GM21619 (cell line): ENCODE measurements at regions not wholly inside any gene's neighbourhood (a gene's known extent, or its start where the extent isn't known, plus 50 kb on each side); places are given as distances from the start of the nearest gene placed in this dataset.
A peak's percentile ranks its signal among the peaks of the same experiment; 100 is the strongest.

Experiments used
- ATAC-seq: cut with Tn5 transposase; IDR thresholded peaks from one replicate; pipeline ENCODE4 v1.9.1; 2021; ENCODE audit not compliant: unreplicated experiment

DNA sequence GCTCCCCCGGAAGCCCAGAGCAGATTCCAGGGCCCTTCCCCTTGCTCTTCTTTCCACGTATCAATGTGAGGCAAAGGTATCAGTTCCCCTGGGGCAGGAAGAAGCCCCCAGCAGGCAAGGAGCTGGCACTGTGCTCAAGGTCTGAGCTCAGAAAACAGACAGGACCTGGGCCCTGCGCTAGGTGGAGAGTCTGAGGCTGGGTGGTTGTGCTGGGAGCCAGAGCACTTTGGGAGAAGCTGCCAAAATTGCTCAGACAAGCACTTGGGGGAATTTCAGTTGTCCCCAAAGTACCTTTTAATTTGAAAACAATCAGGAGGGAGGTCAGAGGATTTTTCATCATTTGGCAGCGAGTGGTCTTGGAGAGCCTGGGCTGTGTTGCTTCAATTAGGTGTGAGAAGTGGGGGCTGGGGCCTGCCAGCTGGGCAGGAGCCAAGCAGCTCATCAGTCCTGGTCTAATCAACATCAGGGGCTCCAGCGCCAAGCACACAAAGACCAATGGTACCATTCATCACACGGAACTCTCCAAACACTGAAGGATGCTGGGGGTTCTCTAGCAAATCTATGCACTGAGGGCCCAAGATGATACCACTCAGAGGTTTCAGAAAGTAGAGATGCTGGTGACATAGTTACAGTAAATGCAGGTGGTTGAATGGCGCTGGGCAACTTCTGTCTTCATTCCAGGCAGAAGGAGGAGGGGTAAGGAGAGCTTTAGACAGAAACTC is 176.5 kb downstream of the SNX18 start:
- no peak for ATAC-seq

GRCh38 chr5:54692631-54693030 is 175.1 kb downstream of the SNX18 start:
- ATAC-seq: no peak

- no peak for ATAC-seq
Observed at GRCh38 chr5:54691656-54692055, 174.1 kb downstream of the SNX18 start.

GRCh38 chr5:54689411-54690251 is 172.1 kb downstream of the SNX18 start:
- no peak for ATAC-seq

DNA sequence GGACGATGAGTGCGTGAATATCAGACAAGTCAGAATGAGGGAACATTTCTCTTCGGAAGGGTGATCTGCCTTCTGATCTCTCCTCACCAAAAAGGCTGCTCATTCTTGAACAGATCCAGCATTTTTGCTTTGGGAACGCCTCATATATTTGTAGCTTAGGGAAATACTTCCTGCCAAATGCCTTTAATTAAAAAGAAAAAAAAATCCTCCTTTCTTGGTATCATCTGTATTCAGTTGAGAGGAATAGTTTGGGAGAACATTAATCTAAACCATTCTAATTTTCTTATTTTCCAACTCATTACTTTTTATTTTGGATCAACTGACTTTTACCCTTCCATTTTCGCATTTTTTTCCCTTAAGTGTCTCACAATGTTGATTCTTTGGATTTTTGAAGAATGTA is 163.4 kb downstream of the SNX18 start:
- no peak for ATAC-seq

GRCh38 chr5:54679686-54680085 is 162.1 kb downstream of the SNX18 start:
- ATAC-seq: no peak

- ATAC-seq: no peak
Observed at GRCh38 chr5:54678737-54679136, 161.2 kb downstream of the SNX18 start.

DNA sequence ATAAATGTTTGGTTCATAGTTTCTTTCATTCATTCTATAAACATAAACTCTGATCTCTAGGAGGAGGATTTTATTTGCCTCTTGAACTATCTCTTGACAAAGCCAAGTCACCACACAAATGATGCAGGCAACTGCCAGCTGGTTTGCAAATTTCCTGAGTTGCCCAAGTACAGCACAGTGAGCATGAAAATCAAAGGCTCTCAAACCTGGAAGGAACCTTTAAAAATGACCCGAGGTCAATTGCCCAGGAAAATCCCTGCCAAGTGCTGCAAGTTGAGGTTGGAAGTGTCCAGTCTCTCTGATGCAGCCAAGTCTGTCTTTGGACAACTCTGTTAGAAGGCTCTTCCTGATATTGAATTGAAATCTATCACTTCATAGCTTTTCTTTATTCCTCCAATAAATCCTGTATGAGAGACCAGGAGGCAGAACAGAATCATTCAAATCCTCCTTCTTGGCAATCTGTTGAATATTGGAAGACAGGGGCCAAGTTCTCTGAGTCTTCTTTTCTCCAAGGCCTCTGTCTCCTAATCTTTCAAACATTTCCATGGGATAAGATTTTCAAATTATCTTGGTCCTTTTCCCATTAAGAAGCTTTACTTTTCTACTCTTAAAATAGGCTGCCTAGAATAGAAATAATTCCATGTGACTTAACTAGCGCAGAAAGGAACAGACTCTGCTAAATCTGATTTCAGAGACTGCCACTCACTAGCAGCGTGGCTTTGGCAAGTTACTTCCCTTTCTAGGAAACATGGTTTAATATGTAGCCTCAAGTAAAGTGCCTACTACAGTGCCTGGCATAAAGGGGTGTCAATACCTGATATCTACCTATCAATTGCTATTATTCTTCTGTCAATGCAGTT is 159.2 kb downstream of the SNX18 start:
- no peak for ATAC-seq

GRCh38 chr5:54673523-54674225 is 156.1 kb downstream of the SNX18 start:
- ATAC-seq: peak; percentile 80

GRCh38 chr5:54672871-54673270 is 155.3 kb downstream of the SNX18 start:
- ATAC-seq: no peak

- ATAC-seq: no peak
Observed at GRCh38 chr5:54671681-54672080, 154.1 kb downstream of the SNX18 start.

GRCh38 chr5:54671111-54671531 is 153.6 kb downstream of the SNX18 start:
- ATAC-seq: no peak

DNA sequence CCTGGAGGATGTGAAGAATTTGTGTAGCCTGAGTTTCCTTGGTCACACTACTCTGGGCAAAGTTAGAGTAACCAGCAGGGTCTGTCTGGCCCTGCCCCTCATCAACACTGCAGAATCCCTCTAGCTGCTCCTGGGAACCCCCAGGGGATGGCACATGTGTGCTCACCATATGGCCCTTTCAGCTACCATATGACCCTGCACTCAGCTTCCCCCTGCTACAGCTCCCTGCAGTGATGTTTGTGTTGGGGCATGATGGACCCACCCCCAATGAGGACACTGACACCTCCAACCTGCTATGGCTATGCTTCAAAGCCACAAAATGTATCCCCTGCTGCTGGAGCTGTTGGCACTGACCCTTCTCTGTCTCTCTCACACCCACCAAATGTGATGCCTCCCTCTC is 152.7 kb downstream of the SNX18 start:
- no peak for ATAC-seq

DNA sequence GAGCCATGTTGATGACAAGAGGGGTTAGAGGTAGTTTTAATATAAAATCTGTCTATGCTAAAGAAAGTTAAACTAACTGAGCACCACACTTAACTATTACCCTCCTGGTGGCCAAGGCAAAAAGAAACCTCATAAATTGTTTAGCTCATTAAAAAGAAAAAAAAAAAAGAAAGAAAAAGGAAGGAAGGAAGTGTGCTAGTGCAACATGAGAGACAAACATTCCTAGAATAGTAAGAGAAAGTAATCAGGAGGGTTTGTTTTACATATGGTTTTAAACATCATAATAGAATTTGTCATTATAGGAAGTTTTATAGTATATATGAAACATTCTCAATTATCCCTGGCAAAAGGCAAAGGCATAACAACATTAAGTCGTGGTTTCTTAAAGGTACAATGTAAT is 152.3 kb downstream of the SNX18 start:
- ATAC-seq: no peak

DNA sequence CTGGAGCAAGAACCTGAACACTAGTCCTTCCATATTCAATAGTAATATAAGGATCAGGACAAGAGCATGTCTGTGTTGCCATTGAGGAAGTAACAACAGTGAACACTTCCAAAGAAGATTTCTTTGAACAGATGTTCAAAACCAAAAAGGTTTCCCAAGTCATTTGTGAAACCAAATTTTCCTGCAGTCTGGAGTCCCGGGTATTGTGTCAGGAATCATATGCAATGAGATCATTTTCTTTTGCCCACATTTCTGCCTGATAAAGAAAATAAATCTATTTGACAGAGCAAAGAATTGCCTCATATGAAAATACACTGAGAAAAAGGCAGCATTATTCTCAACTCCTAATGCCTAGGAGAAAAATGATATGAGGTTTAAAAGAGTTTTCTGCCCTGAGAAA is 151.7 kb downstream of the SNX18 start:
- ATAC-seq: no peak

GRCh38 chr5:54668096-54668495 is 150.5 kb downstream of the SNX18 start:
- no peak for ATAC-seq

DNA sequence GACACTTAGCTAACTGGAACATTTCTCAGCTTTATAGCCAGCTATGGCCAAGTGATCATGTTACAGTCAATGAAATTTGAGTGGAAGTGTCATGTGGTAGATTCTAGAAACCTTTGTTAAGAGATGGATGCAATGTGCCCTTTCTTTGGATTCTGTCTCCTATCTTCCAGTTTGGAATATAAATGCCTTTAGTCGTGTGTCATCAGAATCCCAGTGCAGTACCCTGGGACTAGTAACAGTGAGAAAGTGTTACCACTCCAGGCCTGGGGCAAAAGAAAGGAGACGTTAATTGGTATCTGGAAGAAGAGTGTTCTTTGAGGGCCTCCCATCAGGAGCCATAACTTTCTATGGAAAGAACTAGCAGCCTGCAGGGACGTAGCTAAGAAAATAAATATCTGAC is 149.6 kb downstream of the SNX18 start:
- no peak for ATAC-seq

DNA sequence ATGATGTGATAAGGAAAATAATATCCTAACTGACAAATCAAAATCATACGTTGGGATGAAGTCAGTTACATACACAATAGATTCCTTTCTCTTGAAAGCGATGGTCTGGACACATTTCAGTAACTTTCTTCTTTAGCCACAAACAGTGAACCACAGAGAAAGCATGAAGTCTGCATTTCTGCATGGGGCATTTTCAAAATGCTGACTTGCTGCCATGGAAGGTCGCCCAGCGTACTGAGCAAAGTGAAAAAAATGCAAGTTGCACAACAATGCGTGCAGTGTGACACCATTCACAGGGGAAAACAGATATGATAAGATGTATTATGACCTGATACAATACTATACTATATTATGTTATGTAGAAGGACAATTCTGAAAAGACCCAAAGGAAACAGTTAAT is 146.3 kb downstream of the SNX18 start:
- no peak for ATAC-seq

DNA sequence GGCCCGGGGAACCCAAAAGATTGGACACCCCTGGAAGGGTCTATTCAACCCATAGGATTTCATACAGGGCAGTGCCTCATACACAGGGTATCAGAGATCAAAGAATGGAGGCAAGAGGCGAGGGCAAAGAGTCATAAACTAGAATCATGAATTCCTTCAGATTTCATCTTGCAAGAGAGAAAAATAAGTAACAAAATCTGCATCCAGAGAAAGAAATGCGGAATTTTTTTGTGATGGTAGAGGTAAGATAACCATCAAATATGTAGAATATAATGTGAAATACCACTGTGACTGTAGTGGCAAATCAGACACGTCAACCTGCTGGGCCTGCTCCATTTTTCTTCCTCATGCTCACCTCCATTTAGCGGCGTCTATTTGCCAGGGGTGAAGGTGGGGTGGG is 143.6 kb downstream of the SNX18 start:
- no peak for ATAC-seq

- ATAC-seq: no peak
Observed at GRCh38 chr5:54659700-54660131, 142.2 kb downstream of the SNX18 start.

GRCh38 chr5:54658010-54658409 is 140.5 kb downstream of the SNX18 start:
- no peak for ATAC-seq
